H1 (cell line): ENCODE measurements at regions not wholly inside any gene's neighbourhood (a gene's known extent, or its start where the extent isn't known, plus 50 kb on each side); places are given as distances from the start of the nearest gene placed in this dataset.

Source experiments
- EGR1 ChIP-seq: IDR thresholded peaks from 2 replicates; pipeline ENCODE4 v1.6.1; 2011; ENCODE audit warnings: low read depth, low read length, borderline replicate concordance
- EZH2 ChIP-seq: fragments of 200-600 bp; sonication (generic); IDR thresholded peaks from 2 replicates; pipeline ENCODE4 v1.7.1; 2012; ENCODE audit warnings: low read depth, mild to moderate bottlenecking, moderate library complexity, low read length, inconsistent platforms; ENCODE audit not compliant: severe bottlenecking
- JUN ChIP-seq: IDR thresholded peaks from 2 replicates; pipeline ENCODE4 v1.6.1; 2011; ENCODE audit warnings: low read depth, mild to moderate bottlenecking, improper control_type of control experiment, low read length
- POLR2AphosphoS5 ChIP-seq: IDR thresholded peaks from 2 replicates; pipeline ENCODE4 v1.6.1; 2011; ENCODE audit warnings: low read depth, low read length
- RFX5 ChIP-seq: IDR thresholded peaks from 2 replicates; pipeline ENCODE4 v1.6.1; 2011; ENCODE audit warnings: low read depth, low read length, improper control_type of control experiment, borderline replicate concordance
- SUZ12 ChIP-seq: fragments of 200-600 bp; sonication (generic); IDR thresholded peaks from 2 replicates; pipeline ENCODE4 v1.6.1; 2012; ENCODE audit warnings: mild to moderate bottlenecking, inconsistent platforms, low read length, moderate library complexity, mixed read lengths
- TCF12 ChIP-seq: IDR thresholded peaks from 2 replicates; pipeline ENCODE4 v1.6.1; 2011; ENCODE audit warnings: low read depth, mild to moderate bottlenecking, low read length
- TEAD4 ChIP-seq: IDR thresholded peaks from 2 replicates; pipeline ENCODE4 v1.6.1; 2012; ENCODE audit warnings: low read depth, low read length, inconsistent platforms, mixed read lengths
- TF ChIP-seq, protein P1 (sequence below), 3 experiments: IDR thresholded peaks; 1 replicate in 2 of 3; 2 replicates in 1 of 3; pipeline versions ENCODE4 v1.5.1 to v1.6.1; 2011; ENCODE audit warnings: low read length in 3 of 3, mild to moderate bottlenecking in 3 of 3, inconsistent platforms in 2 of 3, low read depth in 1 of 3, moderate library complexity in 1 of 3; ENCODE audit not compliant: insufficient read depth in 1 of 3; ENCODE audit errors: control extremely low read depth in 1 of 3

DNA sequence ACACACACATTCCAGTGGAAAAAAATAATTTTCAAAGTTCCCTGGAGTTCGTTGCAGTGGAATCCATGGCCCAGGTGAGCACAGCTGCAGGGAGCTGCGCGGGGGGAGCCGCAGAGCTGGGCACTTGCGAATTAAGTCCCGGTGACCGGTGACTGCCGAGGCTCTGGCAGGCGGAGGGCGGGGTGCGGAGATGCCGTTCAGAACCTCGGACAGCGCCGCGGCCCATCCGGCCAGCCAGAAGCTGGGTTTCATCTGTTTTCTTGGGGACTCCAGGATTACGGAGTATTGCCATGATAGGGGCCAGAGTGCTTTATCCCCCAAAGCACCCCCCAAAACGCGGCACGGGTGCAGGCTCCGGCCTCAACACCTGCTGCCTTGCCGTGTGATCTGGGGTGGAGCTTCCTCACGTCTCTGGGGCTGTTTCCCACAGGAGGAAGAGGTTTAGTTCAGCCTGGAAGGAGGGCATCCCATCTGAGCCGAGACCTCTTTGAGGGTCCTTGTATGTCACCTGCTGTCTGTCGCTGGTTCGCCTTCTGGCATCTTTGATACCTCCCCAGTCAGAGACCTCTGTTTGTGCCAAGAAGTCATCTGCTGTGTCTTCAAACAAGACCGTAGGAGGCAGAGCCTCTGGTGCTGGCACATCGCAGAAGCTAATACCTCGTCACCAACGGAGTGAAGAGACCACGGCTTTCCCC lies 99.4 kb downstream of the YTHDF1 start:
- TF ChIP-seq POLR2AphosphoS5 (no peak), EZH2 (no peak), EGR1 (no peak), JUN (no peak), TEAD4 (no peak), TCF12 (no peak), SUZ12 (no peak), RFX5 (no peak)
- TF ChIP-seq, protein P1, sequence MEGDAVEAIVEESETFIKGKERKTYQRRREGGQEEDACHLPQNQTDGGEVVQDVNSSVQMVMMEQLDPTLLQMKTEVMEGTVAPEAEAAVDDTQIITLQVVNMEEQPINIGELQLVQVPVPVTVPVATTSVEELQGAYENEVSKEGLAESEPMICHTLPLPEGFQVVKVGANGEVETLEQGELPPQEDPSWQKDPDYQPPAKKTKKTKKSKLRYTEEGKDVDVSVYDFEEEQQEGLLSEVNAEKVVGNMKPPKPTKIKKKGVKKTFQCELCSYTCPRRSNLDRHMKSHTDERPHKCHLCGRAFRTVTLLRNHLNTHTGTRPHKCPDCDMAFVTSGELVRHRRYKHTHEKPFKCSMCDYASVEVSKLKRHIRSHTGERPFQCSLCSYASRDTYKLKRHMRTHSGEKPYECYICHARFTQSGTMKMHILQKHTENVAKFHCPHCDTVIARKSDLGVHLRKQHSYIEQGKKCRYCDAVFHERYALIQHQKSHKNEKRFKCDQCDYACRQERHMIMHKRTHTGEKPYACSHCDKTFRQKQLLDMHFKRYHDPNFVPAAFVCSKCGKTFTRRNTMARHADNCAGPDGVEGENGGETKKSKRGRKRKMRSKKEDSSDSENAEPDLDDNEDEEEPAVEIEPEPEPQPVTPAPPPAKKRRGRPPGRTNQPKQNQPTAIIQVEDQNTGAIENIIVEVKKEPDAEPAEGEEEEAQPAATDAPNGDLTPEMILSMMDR (IDR thresholded peaks at IDR 0.05; ENCODE audit: control extremely low read depth in 1 of 3, insufficient read depth in 1 of 3, low read depth in 1 of 3, low read length in 3 of 3) = no peak
